MM.1S (cell line): ENCODE measurements at regions not wholly inside any gene's neighbourhood (a gene's known extent, or its start where the extent isn't known, plus 50 kb on each side); places are given as distances from the start of the nearest gene placed in this dataset.
"Not testable (repeated sequence)": the region's sequence is repeated elsewhere in the genome, so short reads cannot be mapped to it uniquely, and the experiment has no call there.

Experiments used
- CTCF ChIP-seq: fragments of 300-600 bp; sonication (generic); IDR thresholded peaks from 2 replicates; pipeline ENCODE4 v1.5.1; 2016; ENCODE audit warnings: antibody characterized with exemption, low read length, mixed read lengths
- EZH2 ChIP-seq: fragments of 300-600 bp; sonication (generic); optimal IDR thresholded peaks from 2 replicates; pipeline ENCODE3; 2017; ENCODE audit warnings: low read depth, mild to moderate bottlenecking, antibody characterized with exemption, low read length, mixed read lengths

DNA sequence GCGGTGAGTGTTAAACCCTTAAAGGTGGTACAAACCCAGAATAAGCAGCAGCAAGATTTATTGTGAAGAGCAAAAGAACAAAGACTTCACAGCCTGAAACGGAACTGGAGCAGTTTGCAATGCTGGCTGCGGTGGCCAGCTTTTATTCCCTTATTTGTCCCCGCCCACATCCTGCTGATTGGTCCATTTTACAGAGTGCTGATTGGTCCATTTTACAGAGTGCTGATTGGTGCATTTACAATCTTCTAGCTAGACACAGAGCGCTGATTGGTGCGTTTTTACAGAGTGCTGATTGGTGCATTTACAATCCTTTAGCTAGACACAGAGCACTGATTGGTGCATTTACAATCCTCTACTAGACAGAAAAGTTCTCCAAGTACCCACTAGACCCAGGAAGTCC, 73.6 kb upstream of the GTF3A start:
- TF ChIP-seq CTCF, EZH2: not testable (repeated sequence)
